Superior temporal gyrus (tissue), 1 donor: ENCODE measurements at regions not wholly inside any gene's neighbourhood (a gene's known extent, or its start where the extent isn't known, plus 50 kb on each side); places are given as distances from the start of the nearest gene placed in this dataset.
"Not testable (repeated sequence)": the region's sequence is repeated elsewhere in the genome, so short reads cannot be mapped to it uniquely, and the experiment has no call there.

Source experiments
- DNase-seq: peaks from one replicate; pipeline ENCODE4 v3.0.0-alpha.2; 2016; ENCODE audit errors: extremely low spot score

- no peak for DNase-seq
These were observed 125.6 kb upstream of the GATA6 start for GRCh38 chr18:22043837-22044236.

GRCh38 chr18:22044474-22045220 lies 124.7 kb upstream of the GATA6 start:
- DNase-seq: no peak

- no peak for DNase-seq
These were observed 124.0 kb upstream of the GATA6 start for GRCh38 chr18:22045221-22045918.

GRCh38 chr18:22046473-22046872 lies 122.9 kb upstream of the GATA6 start:
- no peak for DNase-seq

GRCh38 chr18:22047485-22047884 lies 121.9 kb upstream of the GATA6 start:
- DNase-seq: no peak

- DNase-seq: no peak
These were observed 121.2 kb upstream of the GATA6 start for GRCh38 chr18:22048221-22048620.

- no peak for DNase-seq
These were observed 120.3 kb upstream of the GATA6 start for GRCh38 chr18:22048932-22049615.

GRCh38 chr18:22052405-22053105 lies 116.8 kb upstream of the GATA6 start:
- DNase-seq: no peak

GRCh38 chr18:22055466-22056238 lies 113.7 kb upstream of the GATA6 start:
- no peak for DNase-seq

GRCh38 chr18:22056950-22057349 lies 112.4 kb upstream of the GATA6 start:
- DNase-seq: no peak

GRCh38 chr18:22057908-22058527 lies 111.4 kb upstream of the GATA6 start:
- DNase-seq: no peak

- no peak for DNase-seq
These were observed 109.0 kb upstream of the GATA6 start for GRCh38 chr18:22060361-22060760.

GRCh38 chr18:22063102-22063501 lies 106.3 kb upstream of the GATA6 start:
- no peak for DNase-seq

GRCh38 chr18:22063672-22064071 lies 105.7 kb upstream of the GATA6 start:
- no peak for DNase-seq

GRCh38 chr18:22064581-22064980 lies 104.8 kb upstream of the GATA6 start:
- DNase-seq: no peak

- DNase-seq: no peak
These were observed 104.1 kb upstream of the GATA6 start for GRCh38 chr18:22065311-22065710.

- no peak for DNase-seq
These were observed 103.3 kb upstream of the GATA6 start for GRCh38 chr18:22066083-22066485.

GRCh38 chr18:22067109-22067508 lies 102.3 kb upstream of the GATA6 start:
- no peak for DNase-seq

GRCh38 chr18:22067682-22068081 lies 101.7 kb upstream of the GATA6 start:
- no peak for DNase-seq

- not testable (repeated sequence) for DNase-seq
These were observed 100.6 kb upstream of the GATA6 start for GRCh38 chr18:22068784-22069183.

GRCh38 chr18:22069916-22070315 lies 99.5 kb upstream of the GATA6 start:
- no peak for DNase-seq
